ENCODE measurements at regions not wholly inside any gene's neighbourhood (a gene's known extent, or its start where the extent isn't known, plus 50 kb on each side); places are given as distances from the start of the nearest gene placed in this dataset.

- no peaks in the 10 kb centered on the region for H3K27me3 ChIP-seq
- H3K27ac ChIP-seq, result no peak overlapping the region
- intact Hi-C loops (cut with DNase I), result no loop called here
- H3K36me3 ChIP-seq, result no peaks in the 10 kb centered on the region
- no peak for ATAC-seq
- H3K9me3 ChIP-seq, result no peaks in the 10 kb centered on the region
- TF ChIP-seq POLR2A (IDR thresholded peaks at IDR 0.05), result no peak
- TF ChIP-seq CTCF (IDR thresholded peaks at IDR 0.05), result no peak
- DNase-seq, result no peak
- no peaks in the 10 kb centered on the region for H3K4me1 ChIP-seq
- H3K4me3 ChIP-seq, result no peak overlapping the region
- WGBS (ENCODE audit: insufficient coverage, low coverage, low lambda C conversion rate, missing lambda C conversion rate), result 52% methylated on average over 4 of the region's 4 CpGs
Measured at GRCh38 chr4:12203945-12204344, 775.3 kb upstream of the HS3ST1 start.

- no peak for TF ChIP-seq POLR2A (IDR thresholded peaks at IDR 0.05)
- TF ChIP-seq CTCF (IDR thresholded peaks at IDR 0.05), result no peak
- Histone ChIP-seq H3K27me3 (no peaks in the 10 kb centered on the region), H3K9me3 (no peaks in the 10 kb centered on the region), H3K27ac (no peak overlapping the region), H3K4me1 (no peaks in the 10 kb centered on the region), H3K36me3 (no peaks in the 10 kb centered on the region), H3K4me3 (no peak overlapping the region)
- DNase-seq (no peak), ATAC-seq (no peak)
- intact Hi-C loops (cut with DNase I), result no loop called here
- WGBS (ENCODE audit: insufficient coverage, low coverage, low lambda C conversion rate, missing lambda C conversion rate), result 54% methylated on average over 3 of the region's 3 CpGs
Measured at GRCh38 chr4:12200226-12200625, 771.5 kb upstream of the HS3ST1 start.

DNA sequence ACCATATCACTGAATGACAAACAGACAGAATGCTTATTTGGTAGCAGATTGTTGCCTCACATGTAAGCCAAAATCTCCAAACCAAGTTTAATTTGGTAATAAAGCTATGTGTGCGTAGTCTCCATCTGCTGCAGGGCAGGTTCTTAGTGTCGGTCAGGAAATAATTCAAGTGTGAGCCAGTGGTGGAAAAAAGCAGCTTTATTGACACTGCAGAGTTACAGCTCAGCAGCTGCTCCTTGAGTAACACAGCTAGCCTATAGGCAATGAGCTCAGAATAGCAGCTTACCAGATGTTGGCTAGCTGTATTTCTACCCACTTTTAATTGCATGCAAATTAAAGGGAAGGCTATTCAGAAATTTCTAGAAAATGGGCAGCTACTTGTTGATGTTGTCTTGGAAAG, 757.8 kb upstream of the HS3ST1 start:
- H3K4me1 ChIP-seq, result no peaks in the 10 kb centered on the region
- intact Hi-C loops (cut with DNase I), result no loop called here

DNA sequence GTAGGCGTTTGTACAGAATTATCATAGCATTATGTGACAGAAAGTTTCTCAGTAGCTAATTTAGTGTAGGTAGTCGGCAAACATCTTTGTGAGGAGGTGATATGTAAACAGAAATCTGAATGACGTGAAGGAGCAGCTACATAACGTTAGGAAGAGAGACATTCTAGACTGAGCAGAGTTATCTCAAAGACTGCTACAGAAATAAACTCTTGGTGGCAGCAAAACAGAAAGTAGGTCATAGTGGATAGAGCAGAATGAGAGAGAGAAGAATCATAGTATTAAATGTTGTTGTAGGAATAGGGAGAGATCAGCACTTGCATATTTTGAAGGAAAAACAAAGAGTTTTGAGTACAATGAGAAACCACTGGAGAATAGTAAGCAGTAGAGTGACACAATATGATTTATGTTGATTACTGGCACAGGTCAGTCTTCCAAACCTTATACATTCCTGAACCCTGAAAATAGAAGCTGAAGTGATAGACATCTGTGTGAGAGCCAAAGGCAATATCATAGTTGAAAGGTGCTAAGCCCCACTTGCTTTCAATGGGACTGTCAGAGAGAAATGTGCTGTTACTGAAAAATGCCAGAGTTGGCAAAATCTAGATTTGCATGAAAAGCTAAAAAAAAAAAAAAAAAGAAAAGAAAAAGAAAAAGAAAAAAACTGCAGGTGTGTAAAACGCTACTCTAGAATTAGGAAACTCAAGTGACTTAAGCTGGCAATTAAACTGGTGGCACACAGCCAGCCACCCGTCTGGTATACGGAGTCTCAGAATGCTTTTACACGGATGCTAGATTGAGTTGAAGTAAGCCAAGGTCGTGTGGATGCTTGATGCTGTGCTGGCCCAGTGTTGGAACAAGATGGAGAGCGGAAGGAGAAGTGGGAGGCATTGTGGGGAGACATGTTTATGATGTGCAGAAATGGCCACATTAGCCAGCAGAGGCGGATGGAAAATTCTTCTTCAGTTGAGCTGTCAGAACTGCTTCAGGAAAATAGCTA, 750.2 kb upstream of the HS3ST1 start:
- Histone ChIP-seq H3K4me3 (no peak overlapping the region), H3K27ac (no peak overlapping the region), H3K4me1 (no peaks in the 10 kb centered on the region), H3K36me3 (no peaks in the 10 kb centered on the region), H3K27me3 (no peaks in the 10 kb centered on the region), H3K9me3 (no peaks in the 10 kb centered on the region)
- WGBS (ENCODE audit: insufficient coverage, low coverage, low lambda C conversion rate, missing lambda C conversion rate), result 32% methylated on average over 9 of the region's 11 CpGs
- intact Hi-C loops (cut with DNase I), result no loop called here
- DNase-seq, result no peak
- no peak for ATAC-seq
- no peak for TF ChIP-seq CTCF (IDR thresholded peaks at IDR 0.05)
- no peak for TF ChIP-seq POLR2A (IDR thresholded peaks at IDR 0.05)

More for the DNA sequence above, 757.8 kb upstream of the HS3ST1 start:
- Histone ChIP-seq H3K9me3 (no peaks in the 10 kb centered on the region), H3K27ac (no peak overlapping the region), H3K27me3 (no peaks in the 10 kb centered on the region), H3K36me3 (no peaks in the 10 kb centered on the region), H3K4me3 (no peak overlapping the region)
- no peak for ATAC-seq
- WGBS (ENCODE audit: insufficient coverage, low coverage, low lambda C conversion rate, missing lambda C conversion rate), result 83% methylated on average over 1 of the region's 2 CpGs
- TF ChIP-seq POLR2A (IDR thresholded peaks at IDR 0.05), result no peak
- no peak for TF ChIP-seq CTCF (IDR thresholded peaks at IDR 0.05)
- no peak for DNase-seq

Data from right lobe of liver (tissue), 6 donors.